GM12892 (cell line): ENCODE measurements at regions not wholly inside any gene's neighbourhood (a gene's known extent, or its start where the extent isn't known, plus 50 kb on each side); places are given as distances from the start of the nearest gene placed in this dataset.

ENCODE experiments used
- POLR2A ChIP-seq: IDR thresholded peaks from 2 replicates; pipeline ENCODE4 v1.6.1; 2011; ENCODE audit warnings: low read depth, low read length, control low read depth
- POLR2AphosphoS5 ChIP-seq: IDR thresholded peaks from 2 replicates; pipeline ENCODE4 v1.6.1; 2011; ENCODE audit warnings: low read depth, low read length, control low read depth

- TF ChIP-seq POLR2A (no peak), POLR2AphosphoS5 (no peak)
These were observed 173.8 kb downstream of the ICOS start for GRCh38 chr2:204110338-204110741.
